ENCODE measurements at regions not wholly inside any gene's neighbourhood (a gene's known extent, or its start where the extent isn't known, plus 50 kb on each side); places are given as distances from the start of the nearest gene placed in this dataset.

DNA sequence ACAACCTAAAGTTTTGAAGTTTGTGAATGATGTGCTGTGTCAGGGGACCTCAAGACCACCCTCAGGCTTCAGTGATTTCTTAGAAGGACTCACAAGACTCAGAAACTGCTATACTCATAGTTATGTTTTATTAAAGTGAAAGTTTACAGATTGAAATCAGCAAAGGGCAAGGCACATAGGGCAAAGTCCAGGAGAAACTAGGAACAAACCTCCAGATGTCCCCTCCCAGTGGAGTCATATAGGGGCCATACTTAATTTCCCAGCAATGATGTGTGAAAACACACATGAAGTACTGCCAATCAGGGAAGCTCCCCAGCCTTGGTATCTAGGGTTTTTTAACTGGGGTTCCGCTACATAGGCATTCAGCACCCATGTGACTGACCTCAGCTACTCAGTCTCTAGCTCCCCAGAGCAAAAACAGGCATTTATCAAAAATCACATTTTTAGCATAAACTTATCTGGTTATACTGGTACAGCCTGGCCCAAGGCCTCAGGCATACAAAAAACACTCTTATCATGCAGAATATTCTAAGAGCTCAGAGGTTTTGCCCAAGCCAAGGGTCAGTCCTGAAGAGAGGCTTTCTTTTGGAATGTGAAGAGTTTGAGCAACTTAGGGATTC, 74.7 kb upstream of the ANKRD55 start:
- no peak for TF ChIP-seq POLR2A (IDR thresholded peaks at IDR 0.05)
- TF ChIP-seq, protein P1, sequence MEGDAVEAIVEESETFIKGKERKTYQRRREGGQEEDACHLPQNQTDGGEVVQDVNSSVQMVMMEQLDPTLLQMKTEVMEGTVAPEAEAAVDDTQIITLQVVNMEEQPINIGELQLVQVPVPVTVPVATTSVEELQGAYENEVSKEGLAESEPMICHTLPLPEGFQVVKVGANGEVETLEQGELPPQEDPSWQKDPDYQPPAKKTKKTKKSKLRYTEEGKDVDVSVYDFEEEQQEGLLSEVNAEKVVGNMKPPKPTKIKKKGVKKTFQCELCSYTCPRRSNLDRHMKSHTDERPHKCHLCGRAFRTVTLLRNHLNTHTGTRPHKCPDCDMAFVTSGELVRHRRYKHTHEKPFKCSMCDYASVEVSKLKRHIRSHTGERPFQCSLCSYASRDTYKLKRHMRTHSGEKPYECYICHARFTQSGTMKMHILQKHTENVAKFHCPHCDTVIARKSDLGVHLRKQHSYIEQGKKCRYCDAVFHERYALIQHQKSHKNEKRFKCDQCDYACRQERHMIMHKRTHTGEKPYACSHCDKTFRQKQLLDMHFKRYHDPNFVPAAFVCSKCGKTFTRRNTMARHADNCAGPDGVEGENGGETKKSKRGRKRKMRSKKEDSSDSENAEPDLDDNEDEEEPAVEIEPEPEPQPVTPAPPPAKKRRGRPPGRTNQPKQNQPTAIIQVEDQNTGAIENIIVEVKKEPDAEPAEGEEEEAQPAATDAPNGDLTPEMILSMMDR (IDR thresholded peaks at IDR 0.05): no peak
- H3K36me3 ChIP-seq: no peaks in the 10 kb centered on the region
- 100% methylated on average over 1 of the region's 1 CpG for WGBS (ENCODE audit: insufficient coverage, low coverage, low lambda C conversion rate, missing lambda C conversion rate)
- peak in 1 of 4 donors; percentile 32 for ATAC-seq
- DNase-seq: no peak
- intact Hi-C loops (cut with DNase I): no loop called here
- H3K27ac ChIP-seq: no peak overlapping the region
- H3K4me1 ChIP-seq: peaks cover 0 to 7% (median 0%) of the 10 kb centered on the region in 4 donors
- H3K4me3 ChIP-seq: no peak overlapping the region
- H3K9me3 ChIP-seq: no peaks in the 10 kb centered on the region
- no peaks in the 10 kb centered on the region for H3K27me3 ChIP-seq

GRCh38 chr5:56306433-56307150, 73.5 kb upstream of the ANKRD55 start:
- DNase-seq: no peak
- 89% methylated on average over 3 of the region's 4 CpGs for WGBS (ENCODE audit: insufficient coverage, low coverage, low lambda C conversion rate, missing lambda C conversion rate)
- peaks cover 0 to 3% (median 0%) of the 10 kb centered on the region in 4 donors for H3K4me1 ChIP-seq
- intact Hi-C loops (cut with DNase I): no loop called here
- H3K27ac ChIP-seq: no peak overlapping the region
- ATAC-seq: no peak
- no peaks in the 10 kb centered on the region for H3K36me3 ChIP-seq
- H3K9me3 ChIP-seq: no peaks in the 10 kb centered on the region
- no peak overlapping the region for H3K4me3 ChIP-seq
- TF ChIP-seq, protein P1 (IDR thresholded peaks at IDR 0.05): no peak
- no peak for TF ChIP-seq POLR2A (IDR thresholded peaks at IDR 0.05)
- H3K27me3 ChIP-seq: no peaks in the 10 kb centered on the region

- ATAC-seq (no peak), DNase-seq (no peak)
- no peaks in the 10 kb centered on the region for H3K4me1 ChIP-seq
- intact Hi-C loops (cut with DNase I): no loop called here
- no peak overlapping the region for H3K4me3 ChIP-seq
- H3K36me3 ChIP-seq: no peaks in the 10 kb centered on the region
- TF ChIP-seq, protein P1 (IDR thresholded peaks at IDR 0.05): no peak
- no peak for TF ChIP-seq POLR2A (IDR thresholded peaks at IDR 0.05)
- H3K9me3 ChIP-seq: no peaks in the 10 kb centered on the region
- H3K27me3 ChIP-seq: no peaks in the 10 kb centered on the region
- WGBS (ENCODE audit: insufficient coverage, low coverage, low lambda C conversion rate, missing lambda C conversion rate): 66% methylated on average over 4 of the region's 4 CpGs
- no peak overlapping the region for H3K27ac ChIP-seq
Measured at GRCh38 chr5:56305001-56305950, 72.1 kb upstream of the ANKRD55 start.

DNA sequence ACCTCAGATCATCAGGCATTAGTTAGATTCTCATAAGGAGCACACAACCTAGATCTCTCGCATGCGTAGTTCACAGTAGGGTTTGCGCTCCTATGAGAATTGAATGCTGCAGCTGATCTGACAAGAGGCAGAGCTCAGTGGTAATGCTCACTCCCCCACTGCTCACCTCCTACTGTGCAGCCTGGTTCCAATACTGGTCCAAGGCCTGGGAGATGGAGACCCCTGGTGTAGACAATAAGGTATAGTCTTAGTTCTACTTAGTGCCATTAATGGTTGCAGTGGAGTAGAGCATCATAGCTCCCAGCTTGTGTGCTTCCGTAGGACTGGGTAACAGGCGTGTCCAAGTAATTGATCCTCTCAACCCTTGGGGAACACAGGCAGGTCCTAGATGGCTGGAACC, 70.4 kb upstream of the ANKRD55 start:
- intact Hi-C loops (cut with DNase I): no loop called here

More for the DNA sequence above, 70.4 kb upstream of the ANKRD55 start:
- DNase-seq (no peak), ATAC-seq (no peak)
- Histone ChIP-seq H3K36me3 (no peaks in the 10 kb centered on the region), H3K4me3 (no peak overlapping the region), H3K9me3 (no peaks in the 10 kb centered on the region), H3K4me1 (no peaks in the 10 kb centered on the region), H3K27ac (no peak overlapping the region), H3K27me3 (no peaks in the 10 kb centered on the region)
- TF ChIP-seq POLR2A (IDR thresholded peaks at IDR 0.05): no peak
- TF ChIP-seq, protein P1 (IDR thresholded peaks at IDR 0.05): no peak
- WGBS (ENCODE audit: insufficient coverage, low coverage, low lambda C conversion rate, missing lambda C conversion rate): 91% methylated on average over 5 of the region's 5 CpGs

All from right lobe of liver (tissue), 6 donors.